Thyroid gland (tissue), 4 donors: ENCODE measurements at regions not wholly inside any gene's neighbourhood (a gene's known extent, or its start where the extent isn't known, plus 50 kb on each side); places are given as distances from the start of the nearest gene placed in this dataset.
A peak's percentile ranks its signal among the peaks of the same experiment; 100 is the strongest.

ENCODE experiments used
- DNase-seq, 2 donors: peaks; one replicate each; pipeline ENCODE4 v3.0.0-alpha.2; 2019
- H3K27ac ChIP-seq, 3 donors: fragments of 200-600 bp; sonication (generic); 1 replicate in 2 of 3; 2 replicates in 1 of 3; pipeline ENCODE4 v1.5.1; 2016 to 2019; ENCODE audit warnings: mild to moderate bottlenecking in 1 of 3, moderate library complexity in 1 of 3
- H3K27me3 ChIP-seq: fragments of 200-600 bp; sonication (generic); one replicate; pipeline ENCODE4 v1.5.1; 2019
- H3K36me3 ChIP-seq, 2 donors: fragments of 200-600 bp; sonication (generic); one replicate each; pipeline ENCODE4 v1.5.1; 2016 to 2019
- H3K4me1 ChIP-seq, 2 donors: fragments of 200-600 bp; sonication (generic); one replicate each; pipeline ENCODE4 v1.5.1; 2017 to 2019
- H3K4me3 ChIP-seq, 3 donors: fragments of 200-600 bp; sonication (generic); replicated peaks in 1 of 3; 1 replicate in 2 of 3; 2 replicates in 1 of 3; pipeline ENCODE4 v1.5.1; 2016; ENCODE audit warnings: mild to moderate bottlenecking in 1 of 3
- H3K9me3 ChIP-seq: fragments of 200-600 bp; sonication (generic); one replicate; pipeline ENCODE4 v1.5.1; 2017
- POLR2A ChIP-seq, 2 donors: fragments of 450-650 bp; IDR thresholded peaks; one replicate each; pipeline ENCODE4 v1.6.1; 2017; ENCODE audit warnings: antibody characterized with exemption in 2 of 2, mild to moderate bottlenecking in 2 of 2, moderate library complexity in 1 of 2
- WGBS, 2 donors: methylation state at CpG; one replicate each; pipeline ENCODE4 v1.1.5; 2017; 5-methylcytosine and 5-hydroxymethylcytosine counted together
- intact Hi-C: fragments of 100-400 bp; cut with DNase I; formaldehyde crosslinking; loops from one replicate; pipeline ENCODE4 v1.15.1; 2023
- TF ChIP-seq, protein P1 (sequence below), 6 experiments: fragments of 200-600 bp in 3 of 6; fragments of 450-650 bp in 3 of 6; sonication (generic) in 3 of 6; IDR thresholded peaks; one replicate each; pipeline ENCODE4 v1.5.1; 2016 to 2019; ENCODE audit warnings: antibody characterized with exemption in 6 of 6, mild to moderate bottlenecking in 2 of 6, inconsistent platforms in 1 of 6, moderate library complexity in 1 of 6

GRCh38 chr16:7834771-7835431 is 502.3 kb downstream of the RBFOX1 start:
- no peaks in the 10 kb centered on the region for H3K4me1 ChIP-seq
- intact Hi-C loops, result no loop called here
- no peaks in the 10 kb centered on the region for H3K27me3 ChIP-seq
- 19 to 29% methylated on average over 1 of the region's 1 CpG for WGBS, 2 donors
- no peak for TF ChIP-seq POLR2A (IDR thresholded peaks at IDR 0.05)
- H3K4me3 ChIP-seq, result no peak overlapping the region
- no peak overlapping the region for H3K27ac ChIP-seq
- no peaks in the 10 kb centered on the region for H3K36me3 ChIP-seq
- no peak for DNase-seq
- H3K9me3 ChIP-seq, result no peaks in the 10 kb centered on the region

DNA sequence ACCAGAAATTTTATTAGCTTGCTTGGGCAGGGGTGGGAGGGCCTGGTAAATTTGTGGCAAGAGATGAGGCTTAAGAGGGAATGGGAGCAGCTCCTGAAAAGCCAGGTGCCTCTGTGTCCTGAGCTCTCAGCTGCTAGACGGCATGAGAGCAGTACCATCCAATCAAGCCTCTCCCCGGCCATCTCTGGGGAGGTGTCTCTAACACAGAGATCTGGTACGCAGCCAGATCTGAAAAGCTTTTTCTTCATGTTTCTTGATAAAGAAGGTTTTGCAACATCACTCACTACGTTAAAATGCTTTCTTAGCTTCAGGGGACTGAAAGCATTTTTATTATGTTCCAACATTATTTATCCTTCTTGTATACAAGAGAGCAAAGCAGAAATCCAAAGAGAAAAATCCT is 488.2 kb downstream of the RBFOX1 start:
- DNase-seq, result no peak
- no peak for TF ChIP-seq POLR2A (IDR thresholded peaks at IDR 0.05)
- TF ChIP-seq, protein P1, sequence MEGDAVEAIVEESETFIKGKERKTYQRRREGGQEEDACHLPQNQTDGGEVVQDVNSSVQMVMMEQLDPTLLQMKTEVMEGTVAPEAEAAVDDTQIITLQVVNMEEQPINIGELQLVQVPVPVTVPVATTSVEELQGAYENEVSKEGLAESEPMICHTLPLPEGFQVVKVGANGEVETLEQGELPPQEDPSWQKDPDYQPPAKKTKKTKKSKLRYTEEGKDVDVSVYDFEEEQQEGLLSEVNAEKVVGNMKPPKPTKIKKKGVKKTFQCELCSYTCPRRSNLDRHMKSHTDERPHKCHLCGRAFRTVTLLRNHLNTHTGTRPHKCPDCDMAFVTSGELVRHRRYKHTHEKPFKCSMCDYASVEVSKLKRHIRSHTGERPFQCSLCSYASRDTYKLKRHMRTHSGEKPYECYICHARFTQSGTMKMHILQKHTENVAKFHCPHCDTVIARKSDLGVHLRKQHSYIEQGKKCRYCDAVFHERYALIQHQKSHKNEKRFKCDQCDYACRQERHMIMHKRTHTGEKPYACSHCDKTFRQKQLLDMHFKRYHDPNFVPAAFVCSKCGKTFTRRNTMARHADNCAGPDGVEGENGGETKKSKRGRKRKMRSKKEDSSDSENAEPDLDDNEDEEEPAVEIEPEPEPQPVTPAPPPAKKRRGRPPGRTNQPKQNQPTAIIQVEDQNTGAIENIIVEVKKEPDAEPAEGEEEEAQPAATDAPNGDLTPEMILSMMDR (IDR thresholded peaks at IDR 0.05), result no peak
- 56 to 62% methylated on average over 4 of the region's 4 CpGs for WGBS, 2 donors

GRCh38 chr16:7805686-7806396 is 473.2 kb downstream of the RBFOX1 start:
- Histone ChIP-seq H3K27ac (no peak overlapping the region), H3K9me3 (no peaks in the 10 kb centered on the region), H3K4me3 (no peak overlapping the region), H3K4me1 (peaks cover 0 to 3% of the 10 kb centered on the region in 2 donors), H3K36me3 (no peaks in the 10 kb centered on the region), H3K27me3 (no peaks in the 10 kb centered on the region)
- 54 to 56% methylated on average over 8 of the region's 8 CpGs for WGBS, 2 donors
- TF ChIP-seq, protein P1 (IDR thresholded peaks at IDR 0.05), result no peak
- TF ChIP-seq POLR2A (IDR thresholded peaks at IDR 0.05), result no peak
- peak in 1 of 2 donors; percentile 9 for DNase-seq
- intact Hi-C loops, result no loop called here

More for the DNA sequence above, 488.2 kb downstream of the RBFOX1 start:
- no peaks in the 10 kb centered on the region for H3K27me3 ChIP-seq
- intact Hi-C loops, result no loop called here
- H3K36me3 ChIP-seq, result no peaks in the 10 kb centered on the region
- no peak overlapping the region for H3K27ac ChIP-seq
- H3K4me1 ChIP-seq, result no peaks in the 10 kb centered on the region
- H3K9me3 ChIP-seq, result no peaks in the 10 kb centered on the region
- no peak overlapping the region for H3K4me3 ChIP-seq

DNA sequence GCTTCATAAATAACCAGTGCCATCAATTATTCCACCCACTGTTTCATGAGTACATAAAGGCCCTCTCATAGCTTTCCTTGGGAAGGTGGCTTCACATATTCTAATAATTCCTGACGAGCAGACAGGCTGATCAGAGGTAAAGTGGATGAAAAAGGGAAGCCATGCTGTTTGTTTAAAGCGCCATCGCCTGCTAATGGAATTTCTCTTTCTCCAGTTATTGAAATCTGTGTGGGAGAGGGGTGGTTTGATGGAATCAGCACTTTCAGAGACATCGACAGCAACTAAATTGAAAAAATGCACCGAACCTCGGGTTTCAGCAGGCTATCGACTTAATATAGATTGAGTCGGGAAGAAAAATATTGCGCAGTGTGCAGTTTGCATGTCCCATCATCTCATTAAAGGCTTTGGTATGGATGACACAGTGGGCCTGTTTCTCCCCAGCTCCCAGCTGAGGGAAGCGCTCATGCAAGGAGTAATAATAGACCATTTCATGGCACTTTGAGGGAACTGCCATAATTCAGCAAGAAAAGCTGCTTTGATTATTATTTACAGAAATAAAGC is 472.1 kb downstream of the RBFOX1 start:
- WGBS, 2 donors, result 87 to 90% methylated on average over 10 of the region's 10 CpGs
- Histone ChIP-seq H3K4me1 (peaks cover 0 to 3% of the 10 kb centered on the region in 2 donors), H3K9me3 (no peaks in the 10 kb centered on the region), H3K36me3 (no peaks in the 10 kb centered on the region), H3K27me3 (no peaks in the 10 kb centered on the region), H3K4me3 (no peak overlapping the region), H3K27ac (no peak overlapping the region)
- no peak for DNase-seq
- TF ChIP-seq, protein P1 (IDR thresholded peaks at IDR 0.05), result no peak
- no peak for TF ChIP-seq POLR2A (IDR thresholded peaks at IDR 0.05)
- intact Hi-C loops, result no loop called here

GRCh38 chr16:7792346-7792745 is 459.7 kb downstream of the RBFOX1 start:
- Histone ChIP-seq H3K27ac (no peak overlapping the region), H3K9me3 (no peaks in the 10 kb centered on the region), H3K27me3 (no peaks in the 10 kb centered on the region), H3K4me3 (no peak overlapping the region), H3K36me3 (no peaks in the 10 kb centered on the region), H3K4me1 (no peaks in the 10 kb centered on the region)
- intact Hi-C loops, result no loop called here
- no peak for DNase-seq
- no peak for TF ChIP-seq POLR2A (IDR thresholded peaks at IDR 0.05)
- TF ChIP-seq, protein P1 (IDR thresholded peaks at IDR 0.05), result no peak
- WGBS, 2 donors, result 71 to 86% methylated on average over 4 of the region's 4 CpGs
